Caco-2 (cell line): ENCODE measurements at regions not wholly inside any gene's neighbourhood (a gene's known extent, or its start where the extent isn't known, plus 50 kb on each side); places are given as distances from the start of the nearest gene placed in this dataset.

ENCODE experiments used
- BruUV-seq: library from RNA; stranded (reverse); fragments of 400-500 nt; replicated peaks from 2 replicates; lab custom pipeline; 2021; lab: Mats Ljungman, UMichigan
- CTCF ChIA-PET: fragments of 300-600 bp; sonication (Branson Sonifier 250); formaldehyde crosslinking; loops from one replicate; lab custom pipeline; 2022; ENCODE audit warnings: antibody characterized with exemption; lab: Charles Lee
- POLR2A ChIA-PET: fragments of 300-600 bp; sonication (Branson Sonifier 250); formaldehyde crosslinking; loops from one replicate; lab custom pipeline; 2022; ENCODE audit warnings: antibody characterized with exemption; lab: Charles Lee
- DNase-seq, 2 experiments: peaks; one replicate each; pipeline versions ENCODE4 v3.0.0 to v3.0.0-alpha.2; 2020 to 2022
- H3K27me3 ChIP-seq: replicated peaks from 2 replicates; pipeline ENCODE4 v1.6.0; 2011; ENCODE audit warnings: low read length; ENCODE audit not compliant: control insufficient read depth, insufficient read depth
- H3K36me3 ChIP-seq: 2 replicates; pipeline ENCODE4 v1.5.1; 2011; ENCODE audit warnings: low read length; ENCODE audit not compliant: control insufficient read depth, insufficient read depth
- H3K4me1 ChIP-seq: fragments of 250-450 bp; sonication (Bioruptor Pico); 2 replicates; pipeline ENCODE4 v1.5.1; 2020; ENCODE audit warnings: mild to moderate bottlenecking
- H3K4me3 ChIP-seq: 2 replicates; pipeline ENCODE4 v1.5.1; 2011; ENCODE audit warnings: low read depth, mild to moderate bottlenecking, control low read depth, low read length
- H3K9me3 ChIP-seq: fragments of 250-450 bp; sonication (Bioruptor Pico); 2 replicates; pipeline ENCODE4 v1.5.1; 2020; ENCODE audit warnings: mild to moderate bottlenecking, moderate library complexity
- H3K27ac Mint-ChIP-seq: one replicate; pipeline ENCODE4 v1.8.0; 2022; ENCODE audit warnings: mixed read lengths; ENCODE audit not compliant: unreplicated experiment
- H3K27me3 Mint-ChIP-seq: one replicate; pipeline ENCODE4 v1.8.0; 2022; ENCODE audit warnings: mixed read lengths; ENCODE audit not compliant: insufficient read depth, unreplicated experiment
- H3K36me3 Mint-ChIP-seq: one replicate; pipeline ENCODE4 v1.8.0; 2022; ENCODE audit warnings: mild to moderate bottlenecking, mixed read lengths; ENCODE audit not compliant: insufficient read depth, unreplicated experiment
- H3K4me1 Mint-ChIP-seq: one replicate; pipeline ENCODE4 v1.8.0; 2022; ENCODE audit warnings: low read depth, mixed read lengths; ENCODE audit not compliant: unreplicated experiment
- H3K4me3 Mint-ChIP-seq: one replicate; pipeline ENCODE4 v1.8.0; 2022; ENCODE audit warnings: mild to moderate bottlenecking, moderate library complexity, mixed read lengths; ENCODE audit not compliant: unreplicated experiment
- H3K9me3 Mint-ChIP-seq: one replicate; pipeline ENCODE4 v1.8.0; 2022; ENCODE audit warnings: mixed read lengths; ENCODE audit not compliant: unreplicated experiment
- intact Hi-C: fragments of 100-400 bp; cut with micrococcal nuclease; formaldehyde crosslinking; loops from one replicate; pipeline ENCODE4 v1.10.0; 2022; ENCODE audit not compliant: unreplicated experiment
- TF ChIP-seq, protein P1 (sequence below), 2 experiments: fragments of 200-600 bp in 1 of 2; IDR thresholded peaks; 1 replicate in 1 of 2; 2 replicates in 1 of 2; pipeline versions ENCODE4 v1.5.1 to v1.8.0; 2011 to 2022; ENCODE audit warnings: antibody characterized with exemption in 1 of 2, control low read depth in 1 of 2, inconsistent platforms in 1 of 2, low read depth in 1 of 2, low read length in 1 of 2, mild to moderate bottlenecking in 1 of 2, moderate library complexity in 1 of 2; ENCODE audit not compliant: insufficient read depth in 1 of 2, severe bottlenecking in 1 of 2, unreplicated experiment in 1 of 2

DNA sequence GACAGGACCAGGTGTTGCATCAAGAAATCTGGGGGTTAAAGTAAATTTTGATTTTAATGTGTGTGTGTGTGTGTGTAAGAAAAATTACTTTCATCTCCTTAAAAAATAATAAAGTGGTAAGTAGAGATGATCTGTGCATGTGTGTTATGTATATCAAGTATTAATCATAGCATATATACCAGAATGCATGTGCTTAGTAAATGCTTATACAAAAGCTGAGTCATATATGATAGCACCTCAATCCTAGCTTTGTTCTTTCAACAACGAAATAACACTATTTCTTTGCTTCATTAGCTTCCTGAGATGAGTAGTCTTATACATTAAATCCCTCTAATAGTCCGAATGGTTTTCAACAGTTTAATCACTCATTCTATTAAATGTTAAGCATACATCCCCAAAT is 899.6 kb upstream of the ANO3 start:
- intact Hi-C loops, result no loop called here

GRCh38 chr11:25435197-25435596 is 896.7 kb upstream of the ANO3 start:
- no peaks in the 10 kb centered on the region for H3K9me3 ChIP-seq
- H3K4me1 ChIP-seq, result no peaks in the 10 kb centered on the region
- intact Hi-C loops, result no loop called here
- no peak for DNase-seq
- H3K36me3 ChIP-seq, result no peaks in the 10 kb centered on the region
- H3K9me3 Mint-ChIP-seq, result no peaks in the 10 kb centered on the region
- H3K27ac Mint-ChIP-seq, result no peak overlapping the region
- H3K4me1 Mint-ChIP-seq, result no peaks in the 10 kb centered on the region
- no peaks in the 10 kb centered on the region for H3K27me3 ChIP-seq
- no peaks in the 10 kb centered on the region for H3K27me3 Mint-ChIP-seq
- H3K36me3 Mint-ChIP-seq, result no peaks in the 10 kb centered on the region
- TF ChIP-seq, protein P1, sequence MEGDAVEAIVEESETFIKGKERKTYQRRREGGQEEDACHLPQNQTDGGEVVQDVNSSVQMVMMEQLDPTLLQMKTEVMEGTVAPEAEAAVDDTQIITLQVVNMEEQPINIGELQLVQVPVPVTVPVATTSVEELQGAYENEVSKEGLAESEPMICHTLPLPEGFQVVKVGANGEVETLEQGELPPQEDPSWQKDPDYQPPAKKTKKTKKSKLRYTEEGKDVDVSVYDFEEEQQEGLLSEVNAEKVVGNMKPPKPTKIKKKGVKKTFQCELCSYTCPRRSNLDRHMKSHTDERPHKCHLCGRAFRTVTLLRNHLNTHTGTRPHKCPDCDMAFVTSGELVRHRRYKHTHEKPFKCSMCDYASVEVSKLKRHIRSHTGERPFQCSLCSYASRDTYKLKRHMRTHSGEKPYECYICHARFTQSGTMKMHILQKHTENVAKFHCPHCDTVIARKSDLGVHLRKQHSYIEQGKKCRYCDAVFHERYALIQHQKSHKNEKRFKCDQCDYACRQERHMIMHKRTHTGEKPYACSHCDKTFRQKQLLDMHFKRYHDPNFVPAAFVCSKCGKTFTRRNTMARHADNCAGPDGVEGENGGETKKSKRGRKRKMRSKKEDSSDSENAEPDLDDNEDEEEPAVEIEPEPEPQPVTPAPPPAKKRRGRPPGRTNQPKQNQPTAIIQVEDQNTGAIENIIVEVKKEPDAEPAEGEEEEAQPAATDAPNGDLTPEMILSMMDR (IDR thresholded peaks at IDR 0.05; ENCODE audit: insufficient read depth in 1 of 2, low read depth in 1 of 2, low read length in 1 of 2, severe bottlenecking in 1 of 2, unreplicated experiment in 1 of 2), result no peak
- POLR2A ChIA-PET, result no interaction called here
- CTCF ChIA-PET, result no interaction called here
- no peak overlapping the region for H3K4me3 Mint-ChIP-seq
- no TSS peak for BruUV-seq
- H3K4me3 ChIP-seq, result no peak overlapping the region

More for the DNA sequence above, 899.6 kb upstream of the ANO3 start:
- H3K9me3 Mint-ChIP-seq, result no peaks in the 10 kb centered on the region
- no peak overlapping the region for H3K4me3 Mint-ChIP-seq
- Histone ChIP-seq H3K4me3 (no peak overlapping the region), H3K9me3 (no peaks in the 10 kb centered on the region), H3K36me3 (no peaks in the 10 kb centered on the region), H3K27me3 (no peaks in the 10 kb centered on the region), H3K4me1 (no peaks in the 10 kb centered on the region)
- H3K4me1 Mint-ChIP-seq, result no peaks in the 10 kb centered on the region
- ChIA-PET CTCF (no interaction called here), POLR2A (no interaction called here)
- DNase-seq, result no peak
- no peaks in the 10 kb centered on the region for H3K36me3 Mint-ChIP-seq
- H3K27ac Mint-ChIP-seq, result no peak overlapping the region
- TF ChIP-seq, protein P1 (IDR thresholded peaks at IDR 0.05; ENCODE audit: insufficient read depth in 1 of 2, low read depth in 1 of 2, low read length in 1 of 2, severe bottlenecking in 1 of 2, unreplicated experiment in 1 of 2), result no peak
- no TSS peak for BruUV-seq
- H3K27me3 Mint-ChIP-seq, result no peaks in the 10 kb centered on the region

DNA sequence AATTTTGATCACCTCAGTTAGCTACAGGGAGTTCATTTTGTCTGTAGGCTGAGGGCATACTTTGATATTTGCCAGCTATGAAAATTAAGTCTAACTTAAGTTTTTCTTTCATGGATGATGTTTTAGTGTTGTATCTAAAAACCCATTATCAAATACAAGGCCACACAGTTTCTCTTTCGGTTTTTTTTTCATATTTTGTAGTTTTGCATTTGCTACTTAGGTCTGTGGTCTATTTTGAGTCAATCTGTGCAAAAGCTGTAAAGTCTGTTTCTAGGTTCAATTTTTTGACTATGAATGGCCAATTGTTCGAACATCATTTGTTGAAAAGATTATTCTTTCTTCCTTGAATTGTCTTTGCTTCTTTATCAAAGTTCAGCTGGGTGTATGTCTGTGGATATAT is 895.6 kb upstream of the ANO3 start:
- ChIA-PET POLR2A (no interaction called here), CTCF (no interaction called here)
- Histone ChIP-seq H3K36me3 (no peaks in the 10 kb centered on the region), H3K4me3 (no peak overlapping the region), H3K27me3 (no peaks in the 10 kb centered on the region), H3K9me3 (no peaks in the 10 kb centered on the region), H3K4me1 (no peaks in the 10 kb centered on the region)
- intact Hi-C loops, result no loop called here
- no peak for DNase-seq
- no peaks in the 10 kb centered on the region for H3K9me3 Mint-ChIP-seq
- H3K27me3 Mint-ChIP-seq, result no peaks in the 10 kb centered on the region
- no peaks in the 10 kb centered on the region for H3K4me1 Mint-ChIP-seq
- BruUV-seq, result no TSS peak
- H3K36me3 Mint-ChIP-seq, result no peaks in the 10 kb centered on the region
- H3K27ac Mint-ChIP-seq, result no peak overlapping the region
- H3K4me3 Mint-ChIP-seq, result no peak overlapping the region
- TF ChIP-seq, protein P1 (IDR thresholded peaks at IDR 0.05; ENCODE audit: insufficient read depth in 1 of 2, low read depth in 1 of 2, low read length in 1 of 2, severe bottlenecking in 1 of 2, unreplicated experiment in 1 of 2), result no peak
